DND-41 (cell line): ENCODE measurements at regions not wholly inside any gene's neighbourhood (a gene's known extent, or its start where the extent isn't known, plus 50 kb on each side); places are given as distances from the start of the nearest gene placed in this dataset.
"Not testable (repeated sequence)": the region's sequence is repeated elsewhere in the genome, so short reads cannot be mapped to it uniquely, and the experiment has no call there.

Source experiments
- ATAC-seq: fragments of 200-7000 bp; cut with Tn5 transposase; 3 replicates; pipeline ENCODE4 v1.9.1; 2021; ENCODE audit warnings: low read depth; ENCODE audit not compliant: insufficient read depth
- DNase-seq: peaks from one replicate; pipeline ENCODE4 v3.0.0-alpha.2; 2020
- H2AFZ ChIP-seq: 2 replicates; pipeline ENCODE4 v1.6.0; 2012; ENCODE audit warnings: low read depth, low read length
- H3K27ac ChIP-seq: 2 replicates; pipeline ENCODE4 v1.5.1; 2012; ENCODE audit warnings: low read length, inconsistent platforms
- H3K27me3 ChIP-seq: fragments of 200-600 bp; sonication (generic); 2 replicates; pipeline ENCODE4 v1.6.0; 2012; ENCODE audit warnings: low read length, mild to moderate bottlenecking, inconsistent platforms; ENCODE audit not compliant: insufficient read depth, poor library complexity
- H3K36me3 ChIP-seq: 2 replicates; pipeline ENCODE4 v1.5.1; 2012; ENCODE audit warnings: low read length, inconsistent platforms; ENCODE audit not compliant: insufficient read depth
- H3K4me1 ChIP-seq: 2 replicates; pipeline ENCODE4 v1.5.1; 2012; ENCODE audit warnings: mild to moderate bottlenecking, low read length; ENCODE audit not compliant: insufficient read depth
- H3K4me2 ChIP-seq: 2 replicates; pipeline ENCODE4 v1.6.0; 2012; ENCODE audit warnings: mild to moderate bottlenecking, moderate library complexity, low read length, inconsistent platforms; ENCODE audit not compliant: insufficient read depth
- H3K4me3 ChIP-seq, 2 experiments: fragments of 200-600 bp in 1 of 2; shearing (Covaris generic) in 1 of 2; 2 replicates each; pipeline ENCODE4 v1.5.1; 2012 to 2016; ENCODE audit warnings: inconsistent platforms in 2 of 2, low read length in 2 of 2, mild to moderate bottlenecking in 2 of 2, low read depth in 1 of 2, moderate library complexity in 1 of 2
- H3K79me2 ChIP-seq: 2 replicates; pipeline ENCODE4 v1.6.0; 2012; ENCODE audit warnings: low read length, inconsistent platforms; ENCODE audit not compliant: insufficient read depth
- H3K9ac ChIP-seq: 2 replicates; pipeline ENCODE4 v1.6.0; 2012; ENCODE audit warnings: low read depth, mild to moderate bottlenecking, inconsistent platforms, low read length, moderate library complexity
- H3K9me3 ChIP-seq: 2 replicates; pipeline ENCODE4 v1.5.1; 2012; ENCODE audit warnings: low read length, moderate library complexity, mild to moderate bottlenecking, inconsistent platforms; ENCODE audit not compliant: insufficient read depth, severe bottlenecking
- H4K20me1 ChIP-seq: 2 replicates; pipeline ENCODE4 v1.6.0; 2012; ENCODE audit warnings: low read length; ENCODE audit not compliant: insufficient read depth
- EZH2 ChIP-seq: IDR thresholded peaks from 3 replicates; pipeline ENCODE4 v1.6.1; 2012; ENCODE audit warnings: borderline replicate concordance, low read depth, mild to moderate bottlenecking, moderate library complexity, low read length, inconsistent platforms; ENCODE audit not compliant: severe bottlenecking
- TF ChIP-seq, protein P1 (sequence below): IDR thresholded peaks from 2 replicates; pipeline ENCODE4 v1.5.1; 2012; ENCODE audit warnings: borderline replicate concordance, low read length, moderate library complexity, mild to moderate bottlenecking; ENCODE audit not compliant: poor library complexity, severe bottlenecking; ENCODE audit errors: extremely low read depth

DNA sequence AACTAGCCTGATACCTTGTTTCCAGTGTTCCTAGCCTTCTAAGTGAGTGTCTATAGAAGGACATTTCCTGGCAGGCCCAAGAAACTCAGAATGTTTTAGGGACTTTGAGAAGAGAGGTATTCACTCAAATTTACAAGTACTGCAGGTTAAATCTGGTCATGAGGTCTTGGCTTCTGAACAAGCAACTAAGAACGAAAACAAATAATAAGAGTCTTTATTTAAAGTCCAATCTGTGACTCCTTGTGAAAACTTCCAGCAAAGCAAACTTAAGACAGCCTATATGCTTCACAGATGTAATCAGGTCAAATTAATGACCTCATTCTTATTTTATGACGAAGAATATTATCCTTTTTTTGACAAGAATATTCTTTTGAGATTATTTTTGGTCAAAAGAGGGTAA is 79.4 kb upstream of the PRSS16 start:
- no peak overlapping the region for H3K27ac ChIP-seq

DNA sequence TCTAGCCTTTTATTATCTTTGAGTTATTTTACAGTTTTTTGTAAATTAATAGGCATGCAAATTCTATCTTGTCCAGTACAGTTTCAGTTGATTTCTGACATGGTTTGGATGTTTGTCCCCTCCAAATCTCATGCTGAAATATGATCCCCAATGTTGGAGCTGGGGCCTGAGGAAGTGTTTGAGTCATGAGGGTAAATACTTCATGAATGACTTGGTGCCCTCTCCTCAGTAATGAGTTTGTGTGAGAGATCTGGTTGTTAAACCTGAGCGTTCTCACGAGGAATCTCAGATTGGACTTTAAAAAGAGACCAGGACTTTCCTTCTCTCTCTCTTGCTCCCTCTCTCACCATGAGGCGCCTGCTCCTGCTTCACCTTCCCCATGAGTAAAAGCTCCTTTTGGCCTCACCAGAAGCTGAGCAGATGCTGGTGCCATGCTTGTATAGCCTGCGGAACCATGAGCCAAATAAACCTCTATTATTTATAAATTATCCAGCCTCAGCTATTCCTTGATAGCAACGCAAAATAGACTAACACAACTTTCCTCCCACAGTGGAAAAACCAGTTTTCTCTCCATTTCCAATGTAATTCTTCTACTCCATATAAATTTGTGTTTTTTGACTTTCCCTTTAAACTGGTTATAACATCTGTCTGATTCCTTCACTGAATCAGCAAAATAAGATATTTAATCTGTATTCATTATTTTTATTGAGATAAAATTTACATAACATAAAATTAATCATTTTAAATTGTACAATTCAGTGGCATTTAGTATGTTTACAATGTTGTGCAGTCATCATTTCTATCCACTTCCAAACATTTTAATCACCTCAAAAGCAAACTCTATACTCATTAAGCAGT is 78.7 kb upstream of the PRSS16 start:
- Histone ChIP-seq H3K27me3 (no peaks in the 10 kb centered on the region), H3K4me2 (no peak overlapping the region), H3K27ac (no peak overlapping the region), H2AFZ (no peak overlapping the region), H4K20me1 (no peaks in the 10 kb centered on the region), H3K36me3 (no peaks in the 10 kb centered on the region), H3K9ac (no peak overlapping the region), H3K9me3 (no peaks in the 10 kb centered on the region), H3K4me3 (no peak overlapping the region), H3K4me1 (no peaks in the 10 kb centered on the region), H3K79me2 (no peaks in the 10 kb centered on the region)
- no peak for DNase-seq
- TF ChIP-seq, protein P1, sequence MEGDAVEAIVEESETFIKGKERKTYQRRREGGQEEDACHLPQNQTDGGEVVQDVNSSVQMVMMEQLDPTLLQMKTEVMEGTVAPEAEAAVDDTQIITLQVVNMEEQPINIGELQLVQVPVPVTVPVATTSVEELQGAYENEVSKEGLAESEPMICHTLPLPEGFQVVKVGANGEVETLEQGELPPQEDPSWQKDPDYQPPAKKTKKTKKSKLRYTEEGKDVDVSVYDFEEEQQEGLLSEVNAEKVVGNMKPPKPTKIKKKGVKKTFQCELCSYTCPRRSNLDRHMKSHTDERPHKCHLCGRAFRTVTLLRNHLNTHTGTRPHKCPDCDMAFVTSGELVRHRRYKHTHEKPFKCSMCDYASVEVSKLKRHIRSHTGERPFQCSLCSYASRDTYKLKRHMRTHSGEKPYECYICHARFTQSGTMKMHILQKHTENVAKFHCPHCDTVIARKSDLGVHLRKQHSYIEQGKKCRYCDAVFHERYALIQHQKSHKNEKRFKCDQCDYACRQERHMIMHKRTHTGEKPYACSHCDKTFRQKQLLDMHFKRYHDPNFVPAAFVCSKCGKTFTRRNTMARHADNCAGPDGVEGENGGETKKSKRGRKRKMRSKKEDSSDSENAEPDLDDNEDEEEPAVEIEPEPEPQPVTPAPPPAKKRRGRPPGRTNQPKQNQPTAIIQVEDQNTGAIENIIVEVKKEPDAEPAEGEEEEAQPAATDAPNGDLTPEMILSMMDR, result no peak
- TF ChIP-seq EZH2, result no peak
- no peak for ATAC-seq

More for the DNA sequence above, 79.4 kb upstream of the PRSS16 start:
- no peaks in the 10 kb centered on the region for H3K27me3 ChIP-seq
- no peaks in the 10 kb centered on the region for H3K36me3 ChIP-seq
- DNase-seq (no peak), ATAC-seq (no peak)
- TF ChIP-seq, protein P1, result no peak
- TF ChIP-seq EZH2, result no peak
- H3K9ac ChIP-seq, result no peak overlapping the region
- H3K4me3 ChIP-seq, result no peak overlapping the region
- H3K4me1 ChIP-seq, result no peaks in the 10 kb centered on the region
- no peak overlapping the region for H2AFZ ChIP-seq
- no peaks in the 10 kb centered on the region for H3K79me2 ChIP-seq
- H4K20me1 ChIP-seq, result no peaks in the 10 kb centered on the region
- H3K4me2 ChIP-seq, result no peak overlapping the region
- no peaks in the 10 kb centered on the region for H3K9me3 ChIP-seq

DNA sequence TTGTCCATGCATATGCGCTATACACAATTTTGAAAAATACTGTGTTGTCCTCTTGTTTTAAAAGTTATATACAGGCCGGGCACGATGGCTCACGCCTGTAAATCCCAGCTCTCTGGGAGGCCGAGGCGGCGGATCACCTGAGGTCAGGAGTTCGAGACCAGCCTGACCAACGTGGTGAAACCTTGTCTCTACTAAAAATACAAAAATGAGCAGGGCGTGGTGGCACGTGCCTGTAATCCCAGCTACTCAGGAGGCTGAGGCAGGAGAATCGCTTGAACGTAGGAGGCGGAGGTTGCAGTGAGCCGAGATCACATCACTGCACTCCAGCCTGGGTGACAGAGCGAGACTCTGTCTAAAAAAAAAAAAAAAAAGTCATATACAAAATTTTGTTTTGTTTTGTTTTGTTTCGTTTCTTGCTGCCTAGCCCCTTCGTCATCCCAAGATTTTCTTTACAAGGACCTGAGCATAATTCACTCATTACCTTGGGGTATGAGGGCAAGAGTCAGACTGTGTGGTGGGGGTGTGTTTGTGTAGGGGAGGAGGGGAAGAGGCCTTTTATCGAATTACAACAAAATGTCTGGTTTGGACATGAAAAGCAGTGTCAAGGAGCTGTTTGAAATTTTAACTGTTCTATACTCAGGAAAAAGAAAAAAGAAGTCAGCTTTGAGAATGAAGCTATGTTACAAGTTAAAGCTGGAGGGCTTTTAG is 74.8 kb upstream of the PRSS16 start:
- not testable (repeated sequence) for H3K27ac ChIP-seq, H3K4me2 ChIP-seq, H2AFZ ChIP-seq

DNA sequence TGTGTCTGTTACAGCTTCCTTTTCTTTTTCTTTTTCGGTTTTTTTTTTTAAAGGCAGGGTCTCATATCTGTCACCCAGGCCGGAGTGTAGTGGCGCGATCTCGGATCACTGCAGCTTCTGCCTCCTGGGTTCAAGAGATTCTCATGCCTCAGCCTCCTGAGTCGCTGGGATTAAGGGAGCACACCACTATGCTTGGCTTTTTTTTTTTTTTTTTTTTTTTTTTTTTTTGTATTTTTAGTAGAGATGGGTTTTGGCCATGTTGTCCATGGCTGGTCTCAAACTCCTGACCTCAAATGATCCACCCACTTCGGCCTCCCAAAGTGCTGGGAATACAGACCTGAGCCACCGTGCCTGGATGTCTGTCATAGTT is 74.3 kb upstream of the PRSS16 start:
- peaks cover 14% of the 10 kb centered on the region for H3K4me1 ChIP-seq
- not testable (repeated sequence) for H3K4me3 ChIP-seq, H4K20me1 ChIP-seq, H2AFZ ChIP-seq, H3K36me3 ChIP-seq, H3K9me3 ChIP-seq, H3K79me2 ChIP-seq, H3K9ac ChIP-seq, ATAC-seq, H3K4me2 ChIP-seq, DNase-seq, H3K27ac ChIP-seq, H3K27me3 ChIP-seq

More for the DNA sequence above, 74.8 kb upstream of the PRSS16 start:
- not testable (repeated sequence) for H3K79me2 ChIP-seq, H3K9ac ChIP-seq, DNase-seq, H3K27me3 ChIP-seq, H3K36me3 ChIP-seq, H3K4me3 ChIP-seq, H3K9me3 ChIP-seq, ATAC-seq, H4K20me1 ChIP-seq
- peaks cover 11% of the 10 kb centered on the region for H3K4me1 ChIP-seq
